ENCODE measurements at regions not wholly inside any gene's neighbourhood (a gene's known extent, or its start where the extent isn't known, plus 50 kb on each side); places are given as distances from the start of the nearest gene placed in this dataset.

GRCh38 chr10:131009791-131010190 is 301.7 kb downstream of the TCERG1L start:
- H3K27ac ChIP-seq = no peak overlapping the region
- DNase-seq = no peak
- intact Hi-C loops (cut with DNase I) = no loop called here
- H3K4me1 ChIP-seq (ENCODE audit: insufficient read depth) = no peaks in the 10 kb centered on the region
- H3K36me3 ChIP-seq = no peaks in the 10 kb centered on the region
- no peak for TF ChIP-seq POLR2A (IDR thresholded peaks at IDR 0.05)
- no peak for TF ChIP-seq CTCF (IDR thresholded peaks at IDR 0.05)
- no peak for TF ChIP-seq EP300 (IDR thresholded peaks at IDR 0.05)
- no peaks in the 10 kb centered on the region for H3K27me3 ChIP-seq
- WGBS, 3 donors = 72 to 77% (median 77%) methylated on average over 5 of the region's 5 CpGs
- H3K4me3 ChIP-seq = no peak overlapping the region
- H3K9me3 ChIP-seq = no peaks in the 10 kb centered on the region

- H3K27ac ChIP-seq = no peak overlapping the region
- DNase-seq = no peak
- no peaks in the 10 kb centered on the region for H3K9me3 ChIP-seq
- no peaks in the 10 kb centered on the region for H3K4me1 ChIP-seq (ENCODE audit: insufficient read depth)
- H3K36me3 ChIP-seq = no peaks in the 10 kb centered on the region
- no peak overlapping the region for H3K4me3 ChIP-seq
- intact Hi-C loops (cut with DNase I) = no loop called here
- WGBS, 3 donors = 93 to 94% (median 94%) methylated on average over 11 of the region's 11 CpGs
- TF ChIP-seq EP300 (IDR thresholded peaks at IDR 0.05) (no peak), CTCF (IDR thresholded peaks at IDR 0.05) (no peak), POLR2A (IDR thresholded peaks at IDR 0.05) (no peak)
- H3K27me3 ChIP-seq = no peaks in the 10 kb centered on the region
Measured at GRCh38 chr10:131010965-131011575, 300.5 kb downstream of the TCERG1L start.

GRCh38 chr10:131011936-131012640 is 299.4 kb downstream of the TCERG1L start:
- Histone ChIP-seq H3K9me3 (no peaks in the 10 kb centered on the region), H3K27ac (no peak overlapping the region), H3K4me3 (no peak overlapping the region), H3K36me3 (no peaks in the 10 kb centered on the region), H3K4me1 (ENCODE audit: insufficient read depth) (no peaks in the 10 kb centered on the region), H3K27me3 (no peaks in the 10 kb centered on the region)
- 84 to 88% (median 87%) methylated on average over 10 of the region's 10 CpGs for WGBS, 3 donors
- intact Hi-C loops (cut with DNase I) = no loop called here
- DNase-seq = no peak
- TF ChIP-seq CTCF (IDR thresholded peaks at IDR 0.05) (no peak), POLR2A (IDR thresholded peaks at IDR 0.05) (no peak), EP300 (IDR thresholded peaks at IDR 0.05) (no peak)

- no peak for DNase-seq
- H3K9me3 ChIP-seq = no peaks in the 10 kb centered on the region
- no peaks in the 10 kb centered on the region for H3K36me3 ChIP-seq
- TF ChIP-seq POLR2A (IDR thresholded peaks at IDR 0.05) (no peak), EP300 (IDR thresholded peaks at IDR 0.05) (no peak), CTCF (IDR thresholded peaks at IDR 0.05) (no peak)
- no peaks in the 10 kb centered on the region for H3K27me3 ChIP-seq
- intact Hi-C loops (cut with DNase I) = no loop called here
- H3K27ac ChIP-seq = no peak overlapping the region
- H3K4me1 ChIP-seq (ENCODE audit: insufficient read depth) = no peaks in the 10 kb centered on the region
- H3K4me3 ChIP-seq = no peak overlapping the region
- WGBS, 3 donors = 44 to 45% (median 44%) methylated on average over 5 of the region's 5 CpGs
Measured at GRCh38 chr10:131012641-131012985, 298.9 kb downstream of the TCERG1L start.

Data from ovary (tissue), 7 donors.